K562 (cell line): ENCODE measurements at regions not wholly inside any gene's neighbourhood (a gene's known extent, or its start where the extent isn't known, plus 50 kb on each side); places are given as distances from the start of the nearest gene placed in this dataset.

Experiments used
- ATAC-seq: fragments of 200-7000 bp; cut with Tn5 transposase; 3 replicates; pipeline ENCODE4 v1.9.1; 2020; ENCODE audit warnings: moderate library complexity
- BruUV-seq: library from RNA; stranded (reverse); fragments of 400-500 nt; replicated peaks from 2 replicates; lab custom pipeline; 2021; lab: Mats Ljungman, UMichigan
- CTCF ChIA-PET: fragments of 300-600 bp; formaldehyde crosslinking; extraction: SDS; loops from one replicate; lab custom pipeline; 2021; ENCODE audit warnings: low intra/inter-chr PET ratio; lab: Yijun Ruan, JAX
- POLR2A ChIA-PET: fragments of 300-600, 350-650 bp; sonication (Branson Sonifier 250); formaldehyde crosslinking; extraction: SDS; loops from one replicate; lab custom pipeline; 2021; ENCODE audit warnings: antibody characterized with exemption, inconsistent platforms; lab: Yijun Ruan, JAX
- DNase-seq, 4 experiments: peaks; one replicate each; pipeline versions ENCODE4 v3.0.0 to v3.0.0-alpha.2; 2011 to 2018; ENCODE audit warnings: low spot score in 3 of 4, mixed read lengths in 3 of 4; ENCODE audit errors: extremely low read depth in 1 of 4
- FAIRE-seq: peaks from 2 replicates; lab custom pipeline; 2011; peaks lifted over from hg19 to GRCh38; lab: Jason Lieb, UNC
- H2AFZ ChIP-seq: 2 replicates; pipeline ENCODE4 v1.6.0; 2011; ENCODE audit warnings: low read depth, low read length, control low read depth, inconsistent platforms
- H3K27ac ChIP-seq: fragments of 200-600 bp; 3 replicates; pipeline ENCODE4 v1.8.0; 2011; ENCODE audit warnings: low read depth, mild to moderate bottlenecking, control low read depth, inconsistent platforms, low read length, moderate library complexity, mixed read lengths; ENCODE audit errors: extremely low read depth
- H3K27me3 ChIP-seq, 2 experiments: fragments of 300-600 bp in 1 of 2; 2 replicates in 1 of 2; 3 replicates in 1 of 2; pipeline versions ENCODE4 v1.6.0 to v1.8.0; 2011; ENCODE audit warnings: inconsistent platforms in 2 of 2, low read length in 2 of 2, mild to moderate bottlenecking in 1 of 2, mixed read lengths in 1 of 2, moderate library complexity in 1 of 2; ENCODE audit not compliant: control insufficient read depth in 2 of 2, insufficient read depth in 2 of 2
- H3K36me3 ChIP-seq: fragments of 300-600 bp; 3 replicates; pipeline ENCODE4 v1.8.0; 2011; ENCODE audit warnings: mild to moderate bottlenecking, low read length, inconsistent platforms; ENCODE audit not compliant: control insufficient read depth, insufficient read depth
- H3K4me1 ChIP-seq, 2 experiments: fragments of 200-600 bp in 1 of 2; replicated peaks in 1 of 2; 2 replicates in 1 of 2; 3 replicates in 1 of 2; pipeline versions ENCODE4 v1.5.1 to v1.8.0; 2011; ENCODE audit warnings: inconsistent platforms in 2 of 2, low read length in 2 of 2, mild to moderate bottlenecking in 1 of 2, mixed read lengths in 1 of 2, moderate library complexity in 1 of 2; ENCODE audit not compliant: control insufficient read depth in 2 of 2, insufficient read depth in 2 of 2
- H3K4me2 ChIP-seq: 2 replicates; pipeline ENCODE4 v1.6.1; 2011; ENCODE audit warnings: low read length, control low read depth, inconsistent platforms, mixed read lengths; ENCODE audit not compliant: insufficient read depth
- H3K4me3 ChIP-seq: fragments of 200-600 bp; sonication (generic), shearing (Covaris generic); 2 replicates; pipeline ENCODE4 v1.5.1; 2016; ENCODE audit warnings: control low read depth, inconsistent platforms
- H3K79me2 ChIP-seq: fragments of 200-600 bp; 3 replicates; pipeline ENCODE4 v1.8.0; 2011; ENCODE audit warnings: low read length, inconsistent platforms; ENCODE audit not compliant: control insufficient read depth, insufficient read depth
- H3K9ac ChIP-seq, 2 experiments: 2 replicates each; pipeline versions ENCODE4 v1.6.0 to v1.6.1; 2011; ENCODE audit warnings: low read depth in 2 of 2, low read length in 2 of 2, control low read depth in 1 of 2, inconsistent platforms in 1 of 2, mild to moderate bottlenecking in 1 of 2, mixed read lengths in 1 of 2; ENCODE audit not compliant: insufficient read depth in 1 of 2
- H3K9me1 ChIP-seq: one replicate; pipeline ENCODE4 v1.6.0; 2011; ENCODE audit warnings: inconsistent platforms, mild to moderate bottlenecking, low read length, moderate library complexity; ENCODE audit not compliant: control insufficient read depth, insufficient read depth
- H3K9me3 ChIP-seq: replicated peaks from 2 replicates; pipeline ENCODE4 v1.5.1; 2011; ENCODE audit warnings: low read depth, low read length, inconsistent platforms; ENCODE audit not compliant: control insufficient read depth, insufficient read depth
- H4K20me1 ChIP-seq: replicated peaks from 2 replicates; pipeline ENCODE4 v1.6.1; 2011; ENCODE audit warnings: low read length, inconsistent platforms, mixed read lengths; ENCODE audit not compliant: control insufficient read depth, insufficient read depth
- HIVEP1 ChIP-seq: fragments of 250-450 bp; sonication (Bioruptor Pico); IDR thresholded peaks from 2 replicates; pipeline ENCODE4 v1.4.0; 2020; ENCODE audit warnings: mild to moderate bottlenecking
- PTBP1 ChIP-seq: fragments of 200-400 bp; formaldehyde crosslinking; IDR thresholded peaks from 2 replicates; pipeline ENCODE4 v1.6.1; 2017; ENCODE audit warnings: low read depth, low read length
- RHOXF2B ChIP-seq: fragments of 250-450 bp; sonication (Bioruptor Pico); conservative IDR thresholded peaks from 2 replicates; pipeline ENCODE4 v1.5.1; 2021
- SMARCC2 ChIP-seq: fragments of 450-650 bp; IDR thresholded peaks from 2 replicates; pipeline ENCODE4 v1.6.1; 2017; ENCODE audit warnings: antibody characterized with exemption, moderate library complexity, mild to moderate bottlenecking, low read depth
- YY1 ChIP-seq, 3 experiments: IDR thresholded peaks; 2 replicates each; pipeline ENCODE4 v1.6.1; 2011; ENCODE audit warnings: low read length in 2 of 3, mild to moderate bottlenecking in 2 of 3, moderate library complexity in 2 of 3, borderline replicate concordance in 1 of 3, control low read depth in 1 of 3, low read depth in 1 of 3; ENCODE audit not compliant: insufficient read depth in 3 of 3, insufficient replicate concordance in 2 of 3, control insufficient read depth in 1 of 3, insufficient read length in 1 of 3; ENCODE audit errors: extremely low read depth in 1 of 3
- ZNF586 ChIP-seq: fragments of 450-650 bp; formaldehyde crosslinking; conservative IDR thresholded peaks from 2 replicates; pipeline ENCODE4 v1.4.0; 2020; ENCODE audit warnings: mild to moderate bottlenecking, moderate library complexity
- in situ Hi-C: fragments of 300-500 bp; cut with MboI; formaldehyde crosslinking; loops from 4 replicates; pipeline ENCODE4 v1.15.0; 2018; ENCODE audit warnings: inconsistent platforms, mixed read lengths
- intact Hi-C: fragments of 100-400 bp; cut with micrococcal nuclease; formaldehyde crosslinking; loops from 2 replicates; pipeline ENCODE4 v1.14.2; 2022
- TF ChIP-seq, protein P1 (sequence below): fragments of 450-650 bp; IDR thresholded peaks from one replicate; pipeline ENCODE4 v1.6.1; 2018; ENCODE audit warnings: mild to moderate bottlenecking, moderate library complexity; ENCODE audit not compliant: partially characterized antibody
- TF ChIP-seq, protein P2 (sequence below): fragments of 450-650 bp; formaldehyde crosslinking; IDR thresholded peaks from 2 replicates; pipeline ENCODE4 v1.4.0; 2022; ENCODE audit warnings: mild to moderate bottlenecking, moderate library complexity
- TF ChIP-seq, protein P3 (sequence below): fragments of 450-650 bp; IDR thresholded peaks from 2 replicates; pipeline ENCODE4 v1.6.1; 2016

DNA sequence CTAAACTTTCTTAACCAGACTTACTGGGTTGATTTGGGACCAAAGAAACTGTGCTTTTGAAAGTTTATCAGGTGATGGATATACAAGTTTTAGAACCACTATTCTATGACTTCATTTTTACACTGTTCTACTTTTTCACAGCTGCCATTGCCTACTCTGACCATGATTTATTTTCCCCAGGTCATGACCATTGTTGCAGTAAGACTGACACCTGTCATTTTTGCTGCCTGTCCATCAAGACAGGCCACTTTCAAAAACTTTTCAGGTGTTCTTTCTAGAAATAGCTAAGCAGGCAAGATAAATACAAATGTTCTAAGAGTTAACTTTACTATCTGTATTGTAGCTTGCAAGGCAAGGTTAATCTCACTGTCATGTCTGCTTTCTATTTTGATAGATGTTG is 147.9 kb upstream of the SEMA3C start:
- Histone ChIP-seq H3K4me3 (no peak overlapping the region), H3K36me3 (no peaks in the 10 kb centered on the region), H3K27ac (no peak overlapping the region), H3K9me3 (0 out of 2 replicates have a peak, but pooled peaks cover 2% of the 10 kb centered on the region), H3K4me2 (no peak overlapping the region), H3K9me1 (no peaks in the 10 kb centered on the region), H4K20me1 (no peaks in the 10 kb centered on the region), H3K4me1 (no peaks in the 10 kb centered on the region), H3K27me3 (no peaks in the 10 kb centered on the region), H3K79me2 (no peaks in the 10 kb centered on the region), H3K9ac (no peak overlapping the region), H2AFZ (no peak overlapping the region)
- BruUV-seq: no TSS peak
- FAIRE-seq: no peak
- CTCF ChIA-PET: no interaction called here
- POLR2A ChIA-PET: no interaction called here
- DNase-seq: no peak
- intact Hi-C loops (no loop called here), in situ Hi-C loops (no loop called here)
- TF ChIP-seq, protein P1, sequence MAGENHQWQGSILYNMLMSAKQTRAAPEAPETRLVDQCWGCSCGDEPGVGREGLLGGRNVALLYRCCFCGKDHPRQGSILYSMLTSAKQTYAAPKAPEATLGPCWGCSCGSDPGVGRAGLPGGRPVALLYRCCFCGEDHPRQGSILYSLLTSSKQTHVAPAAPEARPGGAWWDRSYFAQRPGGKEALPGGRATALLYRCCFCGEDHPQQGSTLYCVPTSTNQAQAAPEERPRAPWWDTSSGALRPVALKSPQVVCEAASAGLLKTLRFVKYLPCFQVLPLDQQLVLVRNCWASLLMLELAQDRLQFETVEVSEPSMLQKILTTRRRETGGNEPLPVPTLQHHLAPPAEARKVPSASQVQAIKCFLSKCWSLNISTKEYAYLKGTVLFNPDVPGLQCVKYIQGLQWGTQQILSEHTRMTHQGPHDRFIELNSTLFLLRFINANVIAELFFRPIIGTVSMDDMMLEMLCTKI: no peak
- TF ChIP-seq ZNF586 (CRISPR knock-in tag) (no peak), HIVEP1 (CRISPR knock-in tag) (no peak), PTBP1 (no peak), YY1 (IDR thresholded peaks at IDR 0.05; ENCODE audit: borderline replicate concordance in 1 of 3, control insufficient read depth in 1 of 3, extremely low read depth in 1 of 3, insufficient read depth in 3 of 3, insufficient read length in 1 of 3, insufficient replicate concordance in 2 of 3, low read depth in 1 of 3, low read length in 2 of 3) (no peak), SMARCC2 (no peak), RHOXF2B (no peak)
- TF ChIP-seq, protein P2, sequence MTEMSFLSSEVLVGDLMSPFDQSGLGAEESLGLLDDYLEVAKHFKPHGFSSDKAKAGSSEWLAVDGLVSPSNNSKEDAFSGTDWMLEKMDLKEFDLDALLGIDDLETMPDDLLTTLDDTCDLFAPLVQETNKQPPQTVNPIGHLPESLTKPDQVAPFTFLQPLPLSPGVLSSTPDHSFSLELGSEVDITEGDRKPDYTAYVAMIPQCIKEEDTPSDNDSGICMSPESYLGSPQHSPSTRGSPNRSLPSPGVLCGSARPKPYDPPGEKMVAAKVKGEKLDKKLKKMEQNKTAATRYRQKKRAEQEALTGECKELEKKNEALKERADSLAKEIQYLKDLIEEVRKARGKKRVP: no peak
- TF ChIP-seq, protein P3, sequence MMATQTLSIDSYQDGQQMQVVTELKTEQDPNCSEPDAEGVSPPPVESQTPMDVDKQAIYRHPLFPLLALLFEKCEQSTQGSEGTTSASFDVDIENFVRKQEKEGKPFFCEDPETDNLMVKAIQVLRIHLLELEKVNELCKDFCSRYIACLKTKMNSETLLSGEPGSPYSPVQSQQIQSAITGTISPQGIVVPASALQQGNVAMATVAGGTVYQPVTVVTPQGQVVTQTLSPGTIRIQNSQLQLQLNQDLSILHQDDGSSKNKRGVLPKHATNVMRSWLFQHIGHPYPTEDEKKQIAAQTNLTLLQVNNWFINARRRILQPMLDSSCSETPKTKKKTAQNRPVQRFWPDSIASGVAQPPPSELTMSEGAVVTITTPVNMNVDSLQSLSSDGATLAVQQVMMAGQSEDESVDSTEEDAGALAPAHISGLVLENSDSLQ: peak; percentile 43; the same call in 1 of the 2 replicates
- no peak for ATAC-seq
